Upper lobe of left lung (tissue), 6 donors: ENCODE measurements at regions not wholly inside any gene's neighbourhood (a gene's known extent, or its start where the extent isn't known, plus 50 kb on each side); places are given as distances from the start of the nearest gene placed in this dataset.

Source experiments
- ATAC-seq, 2 donors: fragments of 200-7000 bp; cut with Tn5 transposase; one replicate each; pipeline ENCODE4 v1.9.1; 2022; ENCODE audit warnings: mild to moderate bottlenecking in 2 of 2, moderate library complexity in 2 of 2; ENCODE audit not compliant: low FRiP score in 2 of 2
- DNase-seq, 2 donors: peaks; one replicate each; pipeline ENCODE4 v3.0.0-alpha.2; 2019 to 2020
- H3K27ac ChIP-seq, 4 donors: fragments of 200-600 bp; sonication (generic); one replicate each; pipeline ENCODE4 v1.5.1; 2016 to 2019
- H3K27me3 ChIP-seq, 4 donors: fragments of 200-600 bp; sonication (generic); one replicate each; pipeline ENCODE4 v1.5.1; 2017 to 2019
- H3K36me3 ChIP-seq, 4 donors: fragments of 200-600 bp; sonication (generic); one replicate each; pipeline ENCODE4 v1.5.1; 2016 to 2019
- H3K4me1 ChIP-seq, 4 donors: fragments of 200-600 bp; sonication (generic); one replicate each; pipeline ENCODE4 v1.5.1; 2018 to 2019
- H3K4me3 ChIP-seq, 4 donors: fragments of 200-600 bp; sonication (generic); one replicate each; pipeline ENCODE4 v1.5.1; 2017 to 2019; ENCODE audit warnings: mild to moderate bottlenecking in 2 of 4, moderate library complexity in 1 of 4
- H3K9me3 ChIP-seq, 4 donors: fragments of 200-600 bp; sonication (generic); one replicate each; pipeline ENCODE4 v1.5.1; 2018 to 2019
- EP300 ChIP-seq, 4 donors: sonication (generic); formaldehyde crosslinking; IDR thresholded peaks; one replicate each; pipeline ENCODE4 v1.5.1; 2017; ENCODE audit warnings: antibody characterized with exemption in 4 of 4, control low read depth in 2 of 4
- POLR2A ChIP-seq, 4 donors: fragments of 450-650 bp; IDR thresholded peaks; one replicate each; pipeline ENCODE4 v1.5.1; 2016 to 2017; ENCODE audit warnings: antibody characterized with exemption in 4 of 4, mild to moderate bottlenecking in 2 of 4
- POLR2AphosphoS5 ChIP-seq, 2 donors: sonication (generic); formaldehyde crosslinking; IDR thresholded peaks; one replicate each; pipeline ENCODE4 v1.5.1; 2017; ENCODE audit warnings: antibody characterized with exemption in 2 of 2
- WGBS, 2 donors: methylation state at CpG; one replicate each; pipeline ENCODE4 v1.1.5; 2017 to 2018; 5-methylcytosine and 5-hydroxymethylcytosine counted together
- TF ChIP-seq, protein P1 (sequence below), 6 experiments: fragments of 450-650 bp in 4 of 6; fragments of 200-600 bp in 2 of 6; sonication (generic) in 2 of 6; IDR thresholded peaks; one replicate each; pipeline ENCODE4 v1.5.1; 2016 to 2019; ENCODE audit warnings: antibody characterized with exemption in 6 of 6
- donor health status: DM: no; HTN: no; CAD: no; lungs with moderate emphysema.
- donor health status: DM: no; HTN: yes; CAD: no; lungs with severe emphysema.

DNA sequence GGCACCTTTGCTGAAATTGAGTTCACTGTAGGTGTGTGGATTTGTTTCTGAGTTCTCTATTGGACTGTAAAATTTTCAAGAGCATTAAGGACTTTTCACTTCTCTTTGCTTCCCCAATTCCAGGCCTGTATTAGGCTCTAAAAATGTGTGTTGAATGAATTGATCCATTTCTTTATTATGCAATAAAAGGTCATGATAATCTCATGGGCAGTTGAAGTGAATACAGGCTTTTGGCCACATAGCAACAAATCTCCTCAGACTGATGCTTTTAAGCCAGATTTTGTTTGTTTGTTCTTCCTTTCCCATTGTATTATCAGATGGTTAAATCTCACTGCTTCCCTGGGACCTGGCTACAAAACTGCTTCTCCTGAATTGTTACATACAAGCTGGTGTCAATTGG lies 258.0 kb upstream of the FAR2 start:
- DNase-seq (no peak), ATAC-seq (no peak)
- H3K36me3 ChIP-seq: no peaks in the 10 kb centered on the region
- H3K27me3 ChIP-seq: no peaks in the 10 kb centered on the region
- TF ChIP-seq, protein P1, sequence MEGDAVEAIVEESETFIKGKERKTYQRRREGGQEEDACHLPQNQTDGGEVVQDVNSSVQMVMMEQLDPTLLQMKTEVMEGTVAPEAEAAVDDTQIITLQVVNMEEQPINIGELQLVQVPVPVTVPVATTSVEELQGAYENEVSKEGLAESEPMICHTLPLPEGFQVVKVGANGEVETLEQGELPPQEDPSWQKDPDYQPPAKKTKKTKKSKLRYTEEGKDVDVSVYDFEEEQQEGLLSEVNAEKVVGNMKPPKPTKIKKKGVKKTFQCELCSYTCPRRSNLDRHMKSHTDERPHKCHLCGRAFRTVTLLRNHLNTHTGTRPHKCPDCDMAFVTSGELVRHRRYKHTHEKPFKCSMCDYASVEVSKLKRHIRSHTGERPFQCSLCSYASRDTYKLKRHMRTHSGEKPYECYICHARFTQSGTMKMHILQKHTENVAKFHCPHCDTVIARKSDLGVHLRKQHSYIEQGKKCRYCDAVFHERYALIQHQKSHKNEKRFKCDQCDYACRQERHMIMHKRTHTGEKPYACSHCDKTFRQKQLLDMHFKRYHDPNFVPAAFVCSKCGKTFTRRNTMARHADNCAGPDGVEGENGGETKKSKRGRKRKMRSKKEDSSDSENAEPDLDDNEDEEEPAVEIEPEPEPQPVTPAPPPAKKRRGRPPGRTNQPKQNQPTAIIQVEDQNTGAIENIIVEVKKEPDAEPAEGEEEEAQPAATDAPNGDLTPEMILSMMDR (IDR thresholded peaks at IDR 0.05): no peak
- no peak for TF ChIP-seq POLR2AphosphoS5 (IDR thresholded peaks at IDR 0.05)
- no peak for TF ChIP-seq EP300 (IDR thresholded peaks at IDR 0.05)
- no peak for TF ChIP-seq POLR2A (IDR thresholded peaks at IDR 0.05)
- H3K4me1 ChIP-seq: no peaks in the 10 kb centered on the region
- H3K4me3 ChIP-seq: no peak overlapping the region
- H3K27ac ChIP-seq: no peak overlapping the region
- no peaks in the 10 kb centered on the region for H3K9me3 ChIP-seq

DNA sequence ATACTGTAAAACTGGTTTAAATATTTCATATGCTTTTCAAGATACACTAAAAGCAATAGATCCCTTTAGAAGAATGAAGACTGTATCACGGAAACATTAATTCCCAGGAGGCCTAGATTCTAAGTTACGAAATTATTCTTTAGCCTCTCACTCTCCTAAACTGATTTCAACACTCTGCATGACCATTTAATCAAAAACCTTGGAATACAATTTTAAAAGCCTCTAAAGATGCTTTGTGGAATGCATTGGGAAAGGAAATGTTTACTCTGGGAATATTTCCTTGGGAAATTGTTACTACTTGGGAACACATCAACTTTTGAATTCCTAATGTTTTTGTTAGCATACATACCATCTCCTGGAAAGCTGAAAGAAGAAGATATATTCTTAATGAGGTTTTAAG lies 255.7 kb upstream of the FAR2 start:
- TF ChIP-seq, protein P1 (IDR thresholded peaks at IDR 0.05): no peak
- no peak for TF ChIP-seq POLR2AphosphoS5 (IDR thresholded peaks at IDR 0.05)
- no peak for TF ChIP-seq POLR2A (IDR thresholded peaks at IDR 0.05)
- no peak for TF ChIP-seq EP300 (IDR thresholded peaks at IDR 0.05)
- peak in 1 of 2 donors; percentile 66 for ATAC-seq

DNA sequence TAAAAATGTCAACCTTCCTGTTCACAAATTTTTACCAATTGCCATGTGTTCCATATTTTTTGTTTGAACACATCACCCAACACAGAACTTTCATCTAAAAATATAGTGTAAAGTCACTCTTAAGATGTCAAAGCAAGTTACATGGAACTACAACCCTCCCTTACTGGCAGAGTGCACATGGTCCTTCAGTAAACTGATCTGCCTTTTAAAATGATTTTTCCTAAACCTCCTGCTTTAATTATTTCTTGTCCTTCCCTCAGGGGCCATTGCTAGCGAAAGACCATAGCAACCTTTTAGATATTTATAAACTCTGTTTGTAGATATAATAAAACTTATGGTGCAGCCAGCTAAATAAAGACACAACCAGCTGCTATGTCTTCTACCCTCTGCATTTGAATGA lies 255.2 kb upstream of the FAR2 start:
- Histone ChIP-seq H3K27ac (no peak overlapping the region), H3K4me3 (no peak overlapping the region)
- 74 to 77% methylated on average over 1 of the region's 1 CpG for WGBS, 2 donors

More for the DNA sequence above, 255.7 kb upstream of the FAR2 start:
- Histone ChIP-seq H3K27me3 (no peaks in the 10 kb centered on the region), H3K36me3 (no peaks in the 10 kb centered on the region), H3K4me3 (no peak overlapping the region), H3K27ac (no peak overlapping the region), H3K9me3 (no peaks in the 10 kb centered on the region), H3K4me1 (no peaks in the 10 kb centered on the region)
- DNase-seq: no peak
- WGBS, 2 donors: 56 to 70% methylated on average over 2 of the region's 2 CpGs

DNA sequence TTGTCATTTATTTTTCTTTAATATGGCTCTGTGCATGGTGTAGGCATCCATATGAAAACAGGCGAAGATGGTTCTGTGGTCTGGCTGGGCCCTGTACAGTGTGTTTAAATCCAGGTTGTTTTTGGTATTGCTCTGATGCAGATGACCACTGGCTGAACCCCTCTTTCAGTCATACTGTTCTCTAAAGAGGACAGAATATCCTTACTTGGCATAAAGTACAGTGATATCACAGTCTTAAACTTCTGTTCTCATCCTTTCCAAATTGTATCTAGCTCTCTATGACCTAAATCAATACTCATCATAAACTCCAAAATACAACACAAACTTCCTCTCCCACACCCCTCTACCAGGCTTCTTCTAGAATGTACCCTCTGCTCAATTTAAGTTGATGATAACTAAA lies 252.7 kb upstream of the FAR2 start:
- H3K36me3 ChIP-seq: no peaks in the 10 kb centered on the region
- DNase-seq (no peak), ATAC-seq (peak in 1 of 2 donors; percentile 53)
- TF ChIP-seq POLR2A (IDR thresholded peaks at IDR 0.05) (no peak), POLR2AphosphoS5 (IDR thresholded peaks at IDR 0.05) (no peak), EP300 (IDR thresholded peaks at IDR 0.05) (no peak)
- TF ChIP-seq, protein P1 (IDR thresholded peaks at IDR 0.05): no peak
- no peaks in the 10 kb centered on the region for H3K27me3 ChIP-seq
- no peak overlapping the region for H3K4me3 ChIP-seq
- no peaks in the 10 kb centered on the region for H3K4me1 ChIP-seq
- no peak overlapping the region for H3K27ac ChIP-seq
- 74 to 86% methylated on average over 1 of the region's 1 CpG for WGBS, 2 donors
- H3K9me3 ChIP-seq: peaks cover 0 to 8% (median under 1%) of the 10 kb centered on the region in 4 donors

More for the DNA sequence above, 255.2 kb upstream of the FAR2 start:
- ATAC-seq (no peak), DNase-seq (no peak)
- no peaks in the 10 kb centered on the region for H3K9me3 ChIP-seq
- H3K4me1 ChIP-seq: no peaks in the 10 kb centered on the region
- H3K27me3 ChIP-seq: no peaks in the 10 kb centered on the region
- no peak for TF ChIP-seq EP300 (IDR thresholded peaks at IDR 0.05)
- TF ChIP-seq, protein P1 (IDR thresholded peaks at IDR 0.05): no peak
- no peak for TF ChIP-seq POLR2AphosphoS5 (IDR thresholded peaks at IDR 0.05)
- no peaks in the 10 kb centered on the region for H3K36me3 ChIP-seq

DNA sequence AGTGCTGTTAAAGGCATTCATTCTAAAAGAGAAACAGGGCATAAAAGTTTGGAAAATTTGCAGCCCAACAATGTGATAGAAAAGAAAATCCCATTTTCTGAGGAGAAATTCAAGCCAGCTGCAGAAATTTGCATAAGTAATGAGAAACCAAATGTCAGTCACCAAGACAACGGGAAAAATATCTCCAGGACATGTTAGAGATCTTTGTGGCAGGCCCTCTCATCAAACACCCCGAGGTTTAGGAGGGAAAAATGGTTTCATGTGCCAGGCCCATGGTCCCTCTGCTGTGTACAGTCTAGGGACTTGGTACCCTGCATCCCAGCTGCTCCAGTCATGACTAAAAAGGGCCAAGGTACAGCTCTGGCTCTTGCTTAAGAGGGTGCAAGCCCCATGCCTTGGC lies 251.0 kb upstream of the FAR2 start:
- H3K36me3 ChIP-seq: no peaks in the 10 kb centered on the region
- no peaks in the 10 kb centered on the region for H3K27me3 ChIP-seq
- no peak for TF ChIP-seq POLR2A (IDR thresholded peaks at IDR 0.05)
- no peak for TF ChIP-seq POLR2AphosphoS5 (IDR thresholded peaks at IDR 0.05)
- TF ChIP-seq, protein P1 (IDR thresholded peaks at IDR 0.05): no peak
- TF ChIP-seq EP300 (IDR thresholded peaks at IDR 0.05): no peak
- DNase-seq: no peak
- H3K4me3 ChIP-seq: no peak overlapping the region
- 46 to 52% methylated on average over 2 of the region's 2 CpGs for WGBS, 2 donors
- H3K4me1 ChIP-seq: no peaks in the 10 kb centered on the region
- H3K9me3 ChIP-seq: peaks cover 0 to 9% (median 2%) of the 10 kb centered on the region in 4 donors
- H3K27ac ChIP-seq: no peak overlapping the region
- ATAC-seq: no peak
